HepG2 (cell line): ENCODE measurements at regions not wholly inside any gene's neighbourhood (a gene's known extent, or its start where the extent isn't known, plus 50 kb on each side); places are given as distances from the start of the nearest gene placed in this dataset.

Experiments
- CCDC6 ChIP-seq: sonication (generic); formaldehyde crosslinking; IDR thresholded peaks from 2 replicates; pipeline ENCODE4 v1.8.1; 2022; ENCODE audit warnings: mild to moderate bottlenecking, missing genetic modification reagents, moderate library complexity
- DDIT3 ChIP-seq: sonication (generic); formaldehyde crosslinking; IDR thresholded peaks from 2 replicates; pipeline ENCODE4 v1.4.0; 2020; ENCODE audit warnings: mild to moderate bottlenecking, missing genetic modification reagents
- DRAP1 ChIP-seq: IDR thresholded peaks from 2 replicates; pipeline ENCODE4 v1.6.1; 2016; ENCODE audit warnings: missing genetic modification reagents, missing compliant biosample characterization
- FIP1L1 ChIP-seq: fragments of 200-400 bp; formaldehyde crosslinking; IDR thresholded peaks from 2 replicates; pipeline ENCODE4 v1.6.1; 2018; ENCODE audit warnings: low read depth, mild to moderate bottlenecking, low read length, moderate library complexity, borderline replicate concordance; ENCODE audit not compliant: insufficient read depth
- NRL ChIP-seq: sonication (generic); formaldehyde crosslinking; IDR thresholded peaks from 2 replicates; pipeline ENCODE4 v1.5.0; 2020; ENCODE audit warnings: missing genetic modification reagents, mild to moderate bottlenecking, moderate library complexity, borderline replicate concordance
- PLRG1 ChIP-seq: fragments of 450-650 bp; conservative IDR thresholded peaks from 2 replicates; pipeline ENCODE4 v1.6.1; 2016
- ZFP36 ChIP-seq: fragments of 150-350 bp; IDR thresholded peaks from 2 replicates; pipeline ENCODE4 v1.6.1; 2018; ENCODE audit warnings: borderline replicate concordance, low read length, low read depth; ENCODE audit not compliant: partially characterized antibody
- ZNF318 ChIP-seq: sonication (generic); formaldehyde crosslinking; IDR thresholded peaks from 2 replicates; pipeline ENCODE4 v1.4.0; 2020; ENCODE audit warnings: mild to moderate bottlenecking, missing genetic modification reagents

- no peak for TF ChIP-seq ZNF318 (CRISPR knock-in tag)
- TF ChIP-seq CCDC6 (CRISPR knock-in tag) = no peak
- TF ChIP-seq ZFP36 = no peak
- TF ChIP-seq DRAP1 = no peak
- no peak for TF ChIP-seq DDIT3 (CRISPR knock-in tag)
- no peak for TF ChIP-seq FIP1L1
- no peak for TF ChIP-seq PLRG1
- TF ChIP-seq NRL = no peak
- TF ChIP-seq, all 625 proteins: peak for 0
Observed at GRCh38 chr2:59900728-59901452, 652.6 kb downstream of the BCL11A start (continued).
